HepG2 (cell line): ENCODE measurements at regions not wholly inside any gene's neighbourhood (a gene's known extent, or its start where the extent isn't known, plus 50 kb on each side); places are given as distances from the start of the nearest gene placed in this dataset.

Experiments used
- ATAC-seq: fragments of 200-7000 bp; cut with Tn5 transposase; 3 replicates; pipeline ENCODE4 v1.9.1; 2020; ENCODE audit warnings: mild to moderate bottlenecking, moderate library complexity
- BruUV-seq: library from RNA; stranded (reverse); fragments of 400-500 nt; replicated peaks from 2 replicates; lab custom pipeline; 2021; lab: Mats Ljungman, UMichigan
- CTCF ChIA-PET: fragments of 300-600 bp; formaldehyde crosslinking; extraction: SDS; loops from one replicate; lab custom pipeline; 2021; ENCODE audit warnings: low total read pairs, inconsistent platforms, low intra/inter-chr PET ratio; lab: Yijun Ruan, JAX
- POLR2A ChIA-PET: fragments of 350-600 bp; sonication (Branson Sonifier 250); formaldehyde crosslinking; loops from one replicate; lab custom pipeline; 2020; ENCODE audit warnings: antibody characterized with exemption, inconsistent platforms; lab: Yijun Ruan, JAX
- DNase-seq: peaks from one replicate; pipeline ENCODE4 v3.0.0-alpha.2; 2015; ENCODE audit warnings: low spot score
- FAIRE-seq: peaks from 3 replicates; lab custom pipeline; 2011; peaks lifted over from hg19 to GRCh38; lab: Jason Lieb, UNC
- H2AFZ ChIP-seq: one replicate; pipeline ENCODE4 v1.6.1; 2011; ENCODE audit warnings: low read length, inconsistent platforms
- H3K27ac ChIP-seq: fragments of 300-600 bp; 3 replicates; pipeline ENCODE4 v1.8.0; 2011; ENCODE audit warnings: mixed run types, mild to moderate bottlenecking, mixed read lengths, low read length, inconsistent platforms; ENCODE audit not compliant: insufficient read depth; ENCODE audit errors: extremely low read length
- H3K27me3 ChIP-seq, 2 experiments: fragments of 200-600 bp in 1 of 2; 2 replicates in 1 of 2; 3 replicates in 1 of 2; pipeline versions ENCODE4 v1.6.0 to v1.8.0; 2011; ENCODE audit warnings: low read length in 2 of 2, mild to moderate bottlenecking in 2 of 2, moderate library complexity in 2 of 2, inconsistent platforms in 1 of 2; ENCODE audit not compliant: insufficient read depth in 2 of 2, control insufficient read depth in 1 of 2
- H3K36me3 ChIP-seq, 2 experiments: fragments of 200-600 bp in 1 of 2; replicated peaks in 1 of 2; 2 replicates in 1 of 2; 3 replicates in 1 of 2; pipeline versions ENCODE4 v1.5.1 to v1.8.0; 2011; ENCODE audit warnings: low read length in 2 of 2, inconsistent platforms in 1 of 2; ENCODE audit not compliant: insufficient read depth in 2 of 2, control insufficient read depth in 1 of 2
- H3K4me1 ChIP-seq: 2 replicates; pipeline ENCODE4 v1.5.1; 2012; ENCODE audit warnings: low read length, inconsistent platforms; ENCODE audit not compliant: insufficient read depth
- H3K4me2 ChIP-seq: 2 replicates; pipeline ENCODE4 v1.6.0; 2011; ENCODE audit warnings: low read depth, low read length, inconsistent platforms
- H3K4me3 ChIP-seq, 3 experiments: fragments of 200-600 bp in 1 of 3; sonication (generic), shearing (Covaris generic) in 1 of 3; replicated peaks in 1 of 3; 2 replicates each; pipeline ENCODE4 v1.5.1; 2011 to 2016; ENCODE audit warnings: low read length in 3 of 3, inconsistent platforms in 2 of 3, low read depth in 2 of 3, mild to moderate bottlenecking in 2 of 3, control low read depth in 1 of 3, mixed read lengths in 1 of 3; ENCODE audit not compliant: insufficient read depth in 1 of 3
- H3K79me2 ChIP-seq: one replicate; pipeline ENCODE4 v1.6.1; 2011; ENCODE audit warnings: low read length, inconsistent platforms; ENCODE audit not compliant: insufficient read depth
- H3K9ac ChIP-seq: 2 replicates; pipeline ENCODE4 v1.6.0; 2011; ENCODE audit warnings: mild to moderate bottlenecking, low read depth, low read length, inconsistent platforms; ENCODE audit not compliant: insufficient read depth
- H3K9me3 ChIP-seq: 2 replicates; pipeline ENCODE4 v1.5.1; 2012; ENCODE audit warnings: mild to moderate bottlenecking, low read length
- H4K20me1 ChIP-seq: 2 replicates; pipeline ENCODE4 v1.6.0; 2011; ENCODE audit warnings: inconsistent platforms, mild to moderate bottlenecking, low read length, moderate library complexity; ENCODE audit not compliant: insufficient read depth
- DMAP1 ChIP-seq: IDR thresholded peaks from 2 replicates; pipeline ENCODE4 v1.6.1; 2016
- NFATC3 ChIP-seq: sonication (generic); formaldehyde crosslinking; IDR thresholded peaks from 2 replicates; pipeline ENCODE4 v1.5.1; 2020; ENCODE audit warnings: mild to moderate bottlenecking, missing genetic modification reagents
- NFE2L1 ChIP-seq: sonication (generic); formaldehyde crosslinking; IDR thresholded peaks from 2 replicates; pipeline ENCODE4 v1.4.0; 2020; ENCODE audit warnings: missing genetic modification reagents, mild to moderate bottlenecking, borderline replicate concordance
- ONECUT2 ChIP-seq: sonication (generic); formaldehyde crosslinking; IDR thresholded peaks from 2 replicates; pipeline ENCODE4 v1.4.0; 2020; ENCODE audit warnings: missing genetic modification reagents
- ZNF180 ChIP-seq: sonication (generic); formaldehyde crosslinking; IDR thresholded peaks from 2 replicates; pipeline ENCODE4 v1.4.0; 2020; ENCODE audit warnings: low read depth, missing genetic modification reagents, borderline replicate concordance
- ZNF609 ChIP-seq: sonication (generic); formaldehyde crosslinking; IDR thresholded peaks from 2 replicates; pipeline ENCODE4 v1.4.0; 2020; ENCODE audit warnings: mild to moderate bottlenecking, missing genetic modification reagents, borderline replicate concordance
- WGBS: methylation state at CpG from one replicate; pipeline ENCODE4 v1.1.6; 2017; ENCODE audit warnings: low lambda C conversion rate; 5-methylcytosine and 5-hydroxymethylcytosine counted together
- in situ Hi-C: cut with HindIII; loops from 2 replicates; pipeline ENCODE4 v1.10.0; 2017; ENCODE audit warnings: low pct_unique_long_range_greater_than_20kb; ENCODE audit not compliant: extremely low pct_ligation_motif_present
- intact Hi-C: fragments of 100-400 bp; cut with micrococcal nuclease; formaldehyde crosslinking; loops from one replicate; pipeline ENCODE4 v1.10.0; 2022; ENCODE audit not compliant: unreplicated experiment
- TF ChIP-seq, protein P1 (sequence below): sonication (generic); formaldehyde crosslinking; IDR thresholded peaks from 2 replicates; pipeline ENCODE4 v1.5.0; 2020; ENCODE audit warnings: mild to moderate bottlenecking, missing genetic modification reagents, moderate library complexity
- TF ChIP-seq, protein P2 (sequence below): sonication (generic); formaldehyde crosslinking; conservative IDR thresholded peaks from 2 replicates; pipeline ENCODE4 v1.4.0; 2020; ENCODE audit warnings: missing genetic modification reagents

- TF ChIP-seq ZNF180 (CRISPR knock-in tag) (no peak), DMAP1 (CRISPR knock-in tag) (no peak), NFE2L1 (CRISPR knock-in tag) (no peak)
- TF ChIP-seq, protein P1, sequence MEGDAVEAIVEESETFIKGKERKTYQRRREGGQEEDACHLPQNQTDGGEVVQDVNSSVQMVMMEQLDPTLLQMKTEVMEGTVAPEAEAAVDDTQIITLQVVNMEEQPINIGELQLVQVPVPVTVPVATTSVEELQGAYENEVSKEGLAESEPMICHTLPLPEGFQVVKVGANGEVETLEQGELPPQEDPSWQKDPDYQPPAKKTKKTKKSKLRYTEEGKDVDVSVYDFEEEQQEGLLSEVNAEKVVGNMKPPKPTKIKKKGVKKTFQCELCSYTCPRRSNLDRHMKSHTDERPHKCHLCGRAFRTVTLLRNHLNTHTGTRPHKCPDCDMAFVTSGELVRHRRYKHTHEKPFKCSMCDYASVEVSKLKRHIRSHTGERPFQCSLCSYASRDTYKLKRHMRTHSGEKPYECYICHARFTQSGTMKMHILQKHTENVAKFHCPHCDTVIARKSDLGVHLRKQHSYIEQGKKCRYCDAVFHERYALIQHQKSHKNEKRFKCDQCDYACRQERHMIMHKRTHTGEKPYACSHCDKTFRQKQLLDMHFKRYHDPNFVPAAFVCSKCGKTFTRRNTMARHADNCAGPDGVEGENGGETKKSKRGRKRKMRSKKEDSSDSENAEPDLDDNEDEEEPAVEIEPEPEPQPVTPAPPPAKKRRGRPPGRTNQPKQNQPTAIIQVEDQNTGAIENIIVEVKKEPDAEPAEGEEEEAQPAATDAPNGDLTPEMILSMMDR (CRISPR knock-in tag) = peak; percentile 94
- TF ChIP-seq, protein P2, sequence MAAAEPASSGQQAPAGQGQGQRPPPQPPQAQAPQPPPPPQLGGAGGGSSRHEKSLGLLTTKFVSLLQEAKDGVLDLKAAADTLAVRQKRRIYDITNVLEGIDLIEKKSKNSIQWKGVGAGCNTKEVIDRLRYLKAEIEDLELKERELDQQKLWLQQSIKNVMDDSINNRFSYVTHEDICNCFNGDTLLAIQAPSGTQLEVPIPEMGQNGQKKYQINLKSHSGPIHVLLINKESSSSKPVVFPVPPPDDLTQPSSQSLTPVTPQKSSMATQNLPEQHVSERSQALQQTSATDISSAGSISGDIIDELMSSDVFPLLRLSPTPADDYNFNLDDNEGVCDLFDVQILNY (CRISPR knock-in tag) = no peak
These were observed 81.6 kb upstream of the SCAF11 start (continued) for GRCh38 chr12:46071769-46072624.

GRCh38 chr12:46071335-46071734, 81.0 kb upstream of the SCAF11 start:
- DNase-seq = no peak
- in situ Hi-C loops = no loop called here
- Histone ChIP-seq H3K4me1 (peaks cover 8% of the 10 kb centered on the region), H3K79me2 (no peaks in the 10 kb centered on the region), H2AFZ (peak overlapping the region; percentile 91), H3K27ac (no peak overlapping the region), H3K27me3 (no peaks in the 10 kb centered on the region; a peak in 1 of 5 replicates), H3K9me3 (no peaks in the 10 kb centered on the region), H4K20me1 (no peaks in the 10 kb centered on the region), H3K4me3 (no peak overlapping the region; a peak in 1 of 6 replicates), H3K9ac (no peak overlapping the region), H3K36me3 (no peaks in the 10 kb centered on the region), H3K4me2 (peak overlapping the region; percentile 93)
- 38% methylated on average over 5 of the region's 5 CpGs for WGBS
- intact Hi-C loops = loop anchor here (1.0 kb wide), 1 partner anchor 81 kb away; the partner anchor contains the start of gene SCAF11
- peak; percentile 77 for ATAC-seq
- POLR2A ChIA-PET = interaction anchor here (2.5 kb wide), 1 partner anchor 80 kb away, joined by 10 read pairs; the partner anchor contains the start of gene SCAF11
- no peak for FAIRE-seq
- no TSS peak for BruUV-seq
- CTCF ChIA-PET = no interaction called here
- TF ChIP-seq ONECUT2 (no peak), ZNF609 (CRISPR knock-in tag) (0 out of 2 replicates have a peak, but pooled peaks have one; percentile 4), NFATC3 (CRISPR knock-in tag) (no peak)
- TF ChIP-seq, protein P1 (CRISPR knock-in tag) = 0 out of 2 replicates have a peak, but pooled peaks have one; percentile 18
